MCF 10A (cell line): ENCODE measurements at regions not wholly inside any gene's neighbourhood (a gene's known extent, or its start where the extent isn't known, plus 50 kb on each side); places are given as distances from the start of the nearest gene placed in this dataset.

Source experiments
- BruUV-seq: library from RNA; stranded (reverse); fragments of 400-500 nt; replicated peaks from 2 replicates; lab custom pipeline; 2021; lab: Mats Ljungman, UMichigan
- CTCF ChIA-PET: fragments of 300-600 bp; sonication (Branson Sonifier 250); formaldehyde crosslinking; extraction: SDS; loops from one replicate; lab custom pipeline; 2021; ENCODE audit warnings: antibody characterized with exemption, inconsistent platforms; lab: Yijun Ruan, JAX
- POLR2A ChIA-PET: fragments of 300-600, 350-650 bp; sonication (Branson Sonifier 250); formaldehyde crosslinking; extraction: SDS; loops from one replicate; lab custom pipeline; 2020; ENCODE audit warnings: antibody characterized with exemption, inconsistent platforms; lab: Yijun Ruan, JAX
- DNase-seq: peaks from one replicate; pipeline ENCODE4 v3.0.0-alpha.2; 2018; ENCODE audit not compliant: unreplicated experiment
- H3K27ac Mint-ChIP-seq: one replicate; pipeline ENCODE4 v1.8.0; 2022; ENCODE audit warnings: mild to moderate bottlenecking, low read depth, mixed read lengths; ENCODE audit not compliant: unreplicated experiment
- H3K27me3 Mint-ChIP-seq: one replicate; pipeline ENCODE4 v1.8.0; 2022; ENCODE audit warnings: mixed read lengths; ENCODE audit not compliant: insufficient read depth, unreplicated experiment
- H3K36me3 Mint-ChIP-seq: one replicate; pipeline ENCODE4 v1.8.0; 2022; ENCODE audit warnings: mild to moderate bottlenecking, moderate library complexity, mixed read lengths; ENCODE audit not compliant: insufficient read depth, unreplicated experiment
- H3K4me1 Mint-ChIP-seq: one replicate; pipeline ENCODE4 v1.8.0; 2022; ENCODE audit warnings: mixed read lengths; ENCODE audit not compliant: insufficient read depth, unreplicated experiment
- H3K4me3 Mint-ChIP-seq: one replicate; pipeline ENCODE4 v1.8.0; 2022; ENCODE audit warnings: mild to moderate bottlenecking, moderate library complexity, mixed read lengths; ENCODE audit not compliant: unreplicated experiment
- H3K9me3 Mint-ChIP-seq: one replicate; pipeline ENCODE4 v1.8.0; 2022; ENCODE audit warnings: mixed read lengths; ENCODE audit not compliant: unreplicated experiment
- intact Hi-C: fragments of 100-400 bp; cut with micrococcal nuclease; formaldehyde crosslinking; loops from 2 replicates; pipeline ENCODE4 v1.14.1; 2022
- TF ChIP-seq, protein P1 (sequence below): fragments of 200-600 bp; IDR thresholded peaks from one replicate; pipeline ENCODE4 v1.8.0; 2022; ENCODE audit warnings: antibody characterized with exemption, mild to moderate bottlenecking; ENCODE audit not compliant: unreplicated experiment

DNA sequence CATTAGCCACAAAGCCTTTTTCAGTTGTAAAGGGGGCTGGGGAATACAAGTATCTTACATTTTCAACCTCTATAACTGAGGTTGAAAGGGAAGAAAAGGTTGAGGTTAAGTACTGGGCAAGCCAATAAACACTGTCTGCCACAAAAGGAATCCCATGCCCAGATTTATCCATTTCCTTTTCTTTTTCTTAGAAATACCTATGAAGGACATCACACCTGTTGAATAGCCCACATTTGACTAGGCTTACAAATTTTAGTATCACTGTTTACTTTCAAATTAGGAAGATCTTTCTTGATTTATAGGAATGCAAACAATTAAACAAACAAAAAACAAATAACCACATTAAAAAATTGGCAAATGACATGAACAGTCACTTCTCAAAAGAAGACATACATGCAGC lies 81.0 kb upstream of the CAV2 start:
- TF ChIP-seq, protein P1, sequence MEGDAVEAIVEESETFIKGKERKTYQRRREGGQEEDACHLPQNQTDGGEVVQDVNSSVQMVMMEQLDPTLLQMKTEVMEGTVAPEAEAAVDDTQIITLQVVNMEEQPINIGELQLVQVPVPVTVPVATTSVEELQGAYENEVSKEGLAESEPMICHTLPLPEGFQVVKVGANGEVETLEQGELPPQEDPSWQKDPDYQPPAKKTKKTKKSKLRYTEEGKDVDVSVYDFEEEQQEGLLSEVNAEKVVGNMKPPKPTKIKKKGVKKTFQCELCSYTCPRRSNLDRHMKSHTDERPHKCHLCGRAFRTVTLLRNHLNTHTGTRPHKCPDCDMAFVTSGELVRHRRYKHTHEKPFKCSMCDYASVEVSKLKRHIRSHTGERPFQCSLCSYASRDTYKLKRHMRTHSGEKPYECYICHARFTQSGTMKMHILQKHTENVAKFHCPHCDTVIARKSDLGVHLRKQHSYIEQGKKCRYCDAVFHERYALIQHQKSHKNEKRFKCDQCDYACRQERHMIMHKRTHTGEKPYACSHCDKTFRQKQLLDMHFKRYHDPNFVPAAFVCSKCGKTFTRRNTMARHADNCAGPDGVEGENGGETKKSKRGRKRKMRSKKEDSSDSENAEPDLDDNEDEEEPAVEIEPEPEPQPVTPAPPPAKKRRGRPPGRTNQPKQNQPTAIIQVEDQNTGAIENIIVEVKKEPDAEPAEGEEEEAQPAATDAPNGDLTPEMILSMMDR = no peak
- Mint-ChIP-seq H3K27me3 (no peaks in the 10 kb centered on the region), H3K27ac (no peak overlapping the region), H3K9me3 (no peaks in the 10 kb centered on the region), H3K4me3 (no peak overlapping the region), H3K36me3 (no peaks in the 10 kb centered on the region), H3K4me1 (peaks cover 24% of the 10 kb centered on the region)
- ChIA-PET POLR2A (no interaction called here), CTCF (no interaction called here)
- DNase-seq = no peak
- no TSS peak for BruUV-seq
- intact Hi-C loops = no loop called here

- TF ChIP-seq, protein P1 = no peak
- no peak overlapping the region for H3K27ac Mint-ChIP-seq
- POLR2A ChIA-PET = no interaction called here
These were observed 79.5 kb upstream of the CAV2 start for GRCh38 chr7:116420003-116420402.

DNA sequence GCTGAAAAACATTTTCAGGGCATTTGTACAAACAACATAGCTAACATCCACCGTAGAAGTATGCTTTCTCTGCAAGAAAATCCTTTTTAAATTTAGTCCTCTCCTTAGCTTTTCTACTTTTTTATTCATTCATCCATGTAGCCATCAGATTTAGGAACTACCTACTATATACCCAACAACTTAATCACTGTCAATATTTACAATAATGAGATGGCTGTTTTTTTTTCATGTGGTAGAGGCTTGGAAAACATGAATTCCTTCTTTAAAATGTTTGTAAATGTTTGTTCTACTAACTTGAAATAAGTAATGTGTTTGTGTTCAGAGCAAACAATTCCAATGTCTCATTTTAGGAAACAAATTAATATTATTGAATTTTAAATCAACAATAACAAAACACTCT lies 78.2 kb upstream of the CAV2 start:
- POLR2A ChIA-PET = interaction anchor here (0.6 kb wide), 1 partner anchor 157 kb away, joined by 3 read pairs; no protein-coding TSS in a partner anchor
- no peaks in the 10 kb centered on the region for H3K36me3 Mint-ChIP-seq
- intact Hi-C loops = loop anchor here (10.0 kb wide), 1 partner anchor 106 kb away; no protein-coding TSS in a partner anchor
- H3K4me1 Mint-ChIP-seq = peaks cover 34% of the 10 kb centered on the region
- no peaks in the 10 kb centered on the region for H3K9me3 Mint-ChIP-seq
- TF ChIP-seq, protein P1 = no peak
- BruUV-seq = no TSS peak
- CTCF ChIA-PET = interaction anchor here (0.6 to 0.7 kb wide), 2 partner anchors 86 to 106 kb away, joined by 3 to 4 read pairs; no protein-coding TSS in a partner anchor
- no peaks in the 10 kb centered on the region for H3K27me3 Mint-ChIP-seq
- H3K4me3 Mint-ChIP-seq = no peak overlapping the region
- H3K27ac Mint-ChIP-seq = no peak overlapping the region
- no peak for DNase-seq

More at GRCh38 chr7:116420003-116420402, 79.5 kb upstream of the CAV2 start:
- H3K9me3 Mint-ChIP-seq = no peaks in the 10 kb centered on the region
- no peaks in the 10 kb centered on the region for H3K27me3 Mint-ChIP-seq
- BruUV-seq = no TSS peak
- intact Hi-C loops = loop anchor here (10.0 kb wide), 1 partner anchor 105 kb away; no protein-coding TSS in a partner anchor
- no peak overlapping the region for H3K4me3 Mint-ChIP-seq
- peaks cover 31% of the 10 kb centered on the region for H3K4me1 Mint-ChIP-seq
- no peak for DNase-seq
- no peaks in the 10 kb centered on the region for H3K36me3 Mint-ChIP-seq
- CTCF ChIA-PET = no interaction called here

DNA sequence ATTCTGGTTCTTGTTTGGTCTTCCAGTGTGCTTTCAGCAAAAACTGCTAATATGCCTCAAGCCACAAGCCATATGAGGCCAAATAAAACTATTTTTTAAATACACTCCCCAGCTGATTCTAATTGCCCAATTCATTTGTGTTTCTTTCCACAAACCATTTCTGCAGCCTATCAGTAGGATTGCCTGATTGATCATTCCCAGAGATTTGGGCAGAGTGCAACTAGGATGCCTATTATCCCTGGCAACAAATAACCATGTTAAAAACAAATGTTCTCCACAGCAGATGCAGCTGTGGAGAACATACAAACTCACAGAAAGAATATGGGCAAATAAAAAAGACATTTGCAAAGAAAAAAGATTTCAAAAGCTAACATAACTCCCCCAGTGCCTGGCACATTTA lies 76.9 kb upstream of the CAV2 start:
- intact Hi-C loops = loop anchor here (10.0 kb wide), 1 partner anchor 108 kb away; no protein-coding TSS in a partner anchor
- H3K27me3 Mint-ChIP-seq = no peaks in the 10 kb centered on the region
- TF ChIP-seq, protein P1 = no peak
- H3K9me3 Mint-ChIP-seq = no peaks in the 10 kb centered on the region
- H3K4me1 Mint-ChIP-seq = peaks cover 39% of the 10 kb centered on the region
- no peak for DNase-seq
- ChIA-PET CTCF (interaction anchor here (0.9 to 1.7 kb wide), 5 partner anchors 15 to 166 kb away, joined by 3 to 5 read pairs (median 4); no protein-coding TSS in a partner anchor), POLR2A (interaction anchor here (0.7 to 2.4 kb wide), 9 partner anchors 9 to 162 kb away, joined by 3 to 9 read pairs (median 5); no protein-coding TSS in a partner anchor)
- no peaks in the 10 kb centered on the region for H3K36me3 Mint-ChIP-seq
- peak overlapping the region; percentile 83 for H3K27ac Mint-ChIP-seq
- H3K4me3 Mint-ChIP-seq = no peak overlapping the region
- BruUV-seq = no TSS peak
